Peyer's patch (tissue), 4 donors: ENCODE measurements at regions not wholly inside any gene's neighbourhood (a gene's known extent, or its start where the extent isn't known, plus 50 kb on each side); places are given as distances from the start of the nearest gene placed in this dataset.

ENCODE experiments used
- CTCF ChIP-seq, 6 experiments: fragments of 450-650 bp in 4 of 6; fragments of 200-600 bp in 2 of 6; sonication (generic) in 1 of 6; IDR thresholded peaks; one replicate each; pipeline ENCODE4 v1.5.1; 2017 to 2019; ENCODE audit warnings: antibody characterized with exemption in 6 of 6, mild to moderate bottlenecking in 3 of 6, moderate library complexity in 1 of 6
- POLR2A ChIP-seq, 2 donors: fragments of 450-650 bp; IDR thresholded peaks; one replicate each; pipeline ENCODE4 v1.5.1; 2017; ENCODE audit warnings: antibody characterized with exemption in 2 of 2, mild to moderate bottlenecking in 2 of 2, moderate library complexity in 2 of 2

- TF ChIP-seq POLR2A (IDR thresholded peaks at IDR 0.05) (no peak), CTCF (IDR thresholded peaks at IDR 0.05) (no peak)
These were observed 126.2 kb downstream of the ASB7 start for GRCh38 chr15:100728371-100729201.
